ENCODE measurements at regions not wholly inside any gene's neighbourhood (a gene's known extent, or its start where the extent isn't known, plus 50 kb on each side); places are given as distances from the start of the nearest gene placed in this dataset.

DNA sequence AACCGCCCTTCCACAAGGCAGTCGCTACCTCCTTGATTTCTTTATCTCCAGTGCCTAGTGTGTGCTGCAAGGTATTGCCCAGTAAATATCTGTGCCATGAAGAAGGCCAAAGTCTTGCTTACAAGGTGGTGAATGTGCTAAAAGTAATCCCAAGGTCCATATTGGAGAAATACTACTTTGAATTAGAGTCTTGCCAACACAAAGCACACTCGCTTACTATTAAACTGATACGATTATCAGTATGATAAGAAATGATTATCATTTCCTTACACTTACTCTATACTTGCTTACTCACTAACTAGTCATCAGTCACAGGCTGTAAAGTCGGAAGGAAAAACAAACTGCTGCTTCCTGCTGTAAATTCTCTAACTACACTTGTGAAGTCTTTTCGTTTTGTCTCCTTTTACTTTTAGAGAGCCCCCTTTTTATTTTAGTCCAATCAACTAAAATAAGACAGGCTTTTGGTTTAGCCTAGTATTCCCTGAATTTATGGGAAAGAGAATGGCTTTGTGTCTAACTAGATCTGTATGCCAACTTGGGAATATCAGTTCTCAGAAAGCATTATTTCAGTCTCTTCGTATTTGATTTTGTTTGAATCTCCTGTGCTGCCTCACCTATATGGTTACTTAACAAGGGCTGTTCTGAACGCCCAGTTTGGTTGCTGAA lies 107.1 kb upstream of the TSC22D2 start:
- DNase-seq (ENCODE audit: low spot score) = no peak
- TF ChIP-seq, protein P1, sequence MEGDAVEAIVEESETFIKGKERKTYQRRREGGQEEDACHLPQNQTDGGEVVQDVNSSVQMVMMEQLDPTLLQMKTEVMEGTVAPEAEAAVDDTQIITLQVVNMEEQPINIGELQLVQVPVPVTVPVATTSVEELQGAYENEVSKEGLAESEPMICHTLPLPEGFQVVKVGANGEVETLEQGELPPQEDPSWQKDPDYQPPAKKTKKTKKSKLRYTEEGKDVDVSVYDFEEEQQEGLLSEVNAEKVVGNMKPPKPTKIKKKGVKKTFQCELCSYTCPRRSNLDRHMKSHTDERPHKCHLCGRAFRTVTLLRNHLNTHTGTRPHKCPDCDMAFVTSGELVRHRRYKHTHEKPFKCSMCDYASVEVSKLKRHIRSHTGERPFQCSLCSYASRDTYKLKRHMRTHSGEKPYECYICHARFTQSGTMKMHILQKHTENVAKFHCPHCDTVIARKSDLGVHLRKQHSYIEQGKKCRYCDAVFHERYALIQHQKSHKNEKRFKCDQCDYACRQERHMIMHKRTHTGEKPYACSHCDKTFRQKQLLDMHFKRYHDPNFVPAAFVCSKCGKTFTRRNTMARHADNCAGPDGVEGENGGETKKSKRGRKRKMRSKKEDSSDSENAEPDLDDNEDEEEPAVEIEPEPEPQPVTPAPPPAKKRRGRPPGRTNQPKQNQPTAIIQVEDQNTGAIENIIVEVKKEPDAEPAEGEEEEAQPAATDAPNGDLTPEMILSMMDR (IDR thresholded peaks at IDR 0.05; ENCODE audit: extremely low read depth, missing control alignments) = no peak

DNA sequence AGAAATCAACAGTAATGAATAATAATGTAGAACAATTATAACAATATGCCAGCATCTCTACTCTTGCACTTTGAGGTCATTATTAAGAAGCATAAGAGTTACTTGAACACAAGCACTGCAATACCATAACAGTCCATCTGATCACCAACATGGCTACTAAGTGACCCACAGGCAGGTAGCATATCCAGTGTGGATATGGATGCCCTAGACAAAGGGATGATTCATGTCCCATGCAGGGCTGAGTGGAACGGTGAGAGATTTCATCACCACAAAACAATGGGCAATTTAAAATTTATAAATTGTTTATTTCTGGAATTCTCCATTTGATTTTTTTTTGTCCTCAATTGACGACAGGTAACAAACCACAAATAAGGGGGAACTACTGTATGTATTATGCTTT lies 107.7 kb upstream of the TSC22D2 start:
- no peak for DNase-seq (ENCODE audit: low spot score)
- TF ChIP-seq, protein P1 (IDR thresholded peaks at IDR 0.05; ENCODE audit: extremely low read depth, missing control alignments) = no peak

DNA sequence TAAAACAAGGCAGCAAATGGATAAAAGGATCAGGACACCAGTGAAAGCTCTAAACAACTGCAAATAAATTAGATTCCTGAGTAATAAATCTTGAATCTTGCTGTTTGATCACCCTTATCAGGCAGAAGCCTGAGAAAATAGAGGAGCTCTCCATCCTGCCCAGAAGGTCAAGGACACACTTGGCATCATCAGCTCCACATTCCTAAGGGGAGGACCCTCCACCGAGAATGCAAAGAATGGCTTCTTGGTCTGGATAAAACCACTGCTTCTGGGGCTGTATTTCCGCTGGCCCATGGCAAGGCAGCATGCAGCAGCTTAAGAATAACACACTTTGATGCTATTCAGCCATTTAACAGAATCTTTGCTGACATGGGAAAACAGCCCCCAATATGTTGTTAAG lies 108.9 kb upstream of the TSC22D2 start:
- TF ChIP-seq, protein P1 (IDR thresholded peaks at IDR 0.05; ENCODE audit: extremely low read depth, missing control alignments) = no peak
- no peak for DNase-seq (ENCODE audit: low spot score)

DNA sequence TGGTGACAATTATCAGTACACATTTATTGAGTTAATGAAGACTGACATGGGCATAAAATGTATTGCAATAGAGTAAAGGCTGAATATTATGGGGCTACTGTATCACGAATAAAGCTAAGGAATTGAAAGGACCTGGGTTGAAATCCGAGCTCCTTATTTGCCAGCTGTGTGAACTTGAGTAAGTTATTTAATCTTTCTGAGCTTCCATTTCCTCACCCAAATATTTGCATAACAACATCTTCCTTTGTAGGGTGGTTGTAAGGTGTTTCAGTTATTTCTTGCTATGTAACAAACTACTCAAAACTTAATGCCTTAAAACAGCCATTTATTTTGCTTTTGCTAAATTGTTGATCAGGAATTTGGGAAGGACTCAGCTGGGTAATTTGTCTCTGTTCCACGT lies 111.1 kb upstream of the TSC22D2 start:
- TF ChIP-seq, protein P1 (IDR thresholded peaks at IDR 0.05; ENCODE audit: extremely low read depth, missing control alignments) = no peak
- DNase-seq (ENCODE audit: low spot score) = no peak

DNA sequence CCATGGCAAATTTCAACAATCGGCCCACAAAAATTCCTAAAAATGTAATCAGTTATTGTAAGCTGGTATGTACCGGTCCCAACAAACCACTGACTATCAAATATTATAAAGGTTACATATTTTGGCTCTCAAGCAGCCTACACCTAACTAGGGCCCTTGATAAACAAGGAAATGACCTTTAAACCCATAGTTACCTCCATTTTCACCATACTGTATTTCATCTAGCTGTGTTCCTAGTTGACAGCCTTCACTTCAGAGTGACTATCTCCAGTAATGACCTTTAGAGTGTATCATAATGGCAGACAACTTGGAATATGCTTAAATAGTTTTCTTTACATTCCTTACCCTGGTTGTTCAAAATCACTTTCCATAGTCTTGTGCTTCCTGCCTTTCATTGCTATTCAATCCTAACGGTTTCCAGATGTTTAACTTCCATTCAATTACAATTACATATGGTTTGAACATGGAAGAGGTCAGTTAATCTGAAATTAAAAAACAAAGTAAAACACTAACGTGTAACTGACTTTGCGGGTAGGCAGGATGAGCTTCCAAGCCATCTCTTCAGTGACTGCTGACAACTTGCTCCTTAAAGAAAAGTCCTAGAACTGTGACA lies 111.9 kb upstream of the TSC22D2 start:
- TF ChIP-seq, protein P1 (IDR thresholded peaks at IDR 0.05; ENCODE audit: extremely low read depth, missing control alignments) = no peak
- no peak for DNase-seq (ENCODE audit: low spot score)

DNA sequence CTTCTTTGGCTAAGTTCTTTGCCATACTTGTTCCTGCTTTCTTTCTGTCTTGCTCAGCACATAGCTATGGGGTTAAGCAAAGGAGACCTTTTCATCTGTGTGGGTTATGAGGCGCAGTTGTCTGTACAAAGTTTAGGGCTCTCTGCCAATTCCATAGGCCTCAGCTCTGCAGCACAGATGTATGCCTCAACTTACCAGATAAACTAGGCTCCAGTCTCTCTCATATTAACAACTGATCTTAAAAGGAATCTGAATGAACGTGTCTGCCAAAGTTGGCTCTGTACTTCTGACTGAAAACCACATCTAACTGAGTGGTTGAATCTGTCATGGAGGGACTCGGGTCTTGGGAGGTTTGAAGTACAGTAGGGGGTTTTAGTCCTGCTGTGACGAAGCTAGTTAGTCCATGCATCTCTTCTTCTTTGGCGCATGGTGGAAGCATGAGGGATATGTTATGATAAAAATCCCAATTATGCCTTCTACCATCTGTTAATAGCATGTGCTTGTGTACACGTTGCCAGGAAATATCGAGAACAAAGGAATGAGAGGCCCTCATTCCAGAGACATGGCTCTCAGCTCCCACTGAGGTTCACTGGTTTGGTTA lies 114.6 kb upstream of the TSC22D2 start:
- TF ChIP-seq, protein P1 (IDR thresholded peaks at IDR 0.05; ENCODE audit: extremely low read depth, missing control alignments) = no peak
- no peak for DNase-seq (ENCODE audit: low spot score)

DNA sequence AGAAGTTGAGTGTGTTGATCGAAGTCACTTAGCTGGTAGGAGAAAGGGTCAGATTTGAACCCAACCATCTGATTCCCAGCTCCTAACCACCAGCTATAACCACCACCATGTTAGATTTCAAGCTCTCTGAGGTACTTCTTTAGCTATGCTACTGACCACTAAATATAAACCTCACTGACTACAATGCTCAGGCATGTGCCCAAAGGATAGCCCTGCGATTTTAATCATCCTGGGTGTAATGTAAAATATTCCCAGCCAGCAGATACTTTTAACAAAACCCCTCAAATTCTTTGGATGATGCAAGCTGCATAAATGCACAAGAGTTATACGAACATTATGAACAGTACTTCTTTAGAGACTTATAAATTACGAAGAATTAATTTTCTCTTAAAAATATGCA lies 115.2 kb upstream of the TSC22D2 start:
- no peak for DNase-seq (ENCODE audit: low spot score)
- TF ChIP-seq, protein P1 (IDR thresholded peaks at IDR 0.05; ENCODE audit: extremely low read depth, missing control alignments) = no peak

All from GM20000 (cell line).